WTC11 (cell line): ENCODE measurements at regions not wholly inside any gene's neighbourhood (a gene's known extent, or its start where the extent isn't known, plus 50 kb on each side); places are given as distances from the start of the nearest gene placed in this dataset.

Experiments
- ATAC-seq: fragments of 200-7000 bp; cut with Tn5 transposase; 2 replicates; pipeline ENCODE4 v1.10.0; 2021; ENCODE audit warnings: mild to moderate bottlenecking, moderate library complexity
- CTCF ChIA-PET: fragments of 300-600 bp; sonication (Branson Sonifier 250); formaldehyde crosslinking; loops from one replicate; lab custom pipeline; 2021; ENCODE audit warnings: antibody characterized with exemption; lab: Charles Lee
- POLR2A ChIA-PET: fragments of 350-600 bp; sonication (Branson Sonifier 250); formaldehyde crosslinking; loops from one replicate; lab custom pipeline; 2021; ENCODE audit warnings: antibody characterized with exemption; lab: Charles Lee
- DNase-seq: peaks from one replicate; pipeline ENCODE4 v3.0.0; 2021; ENCODE audit warnings: low spot score
- H3K27ac Mint-ChIP-seq: 2 replicates; pipeline ENCODE4 v1.8.0; 2021; ENCODE audit warnings: mixed read lengths
- H3K27me3 Mint-ChIP-seq: 2 replicates; pipeline ENCODE4 v1.8.0; 2021; ENCODE audit warnings: low read depth, mild to moderate bottlenecking, moderate library complexity, mixed read lengths
- H3K36me3 Mint-ChIP-seq: 2 replicates; pipeline ENCODE4 v1.8.0; 2021; ENCODE audit warnings: mixed read lengths
- H3K4me1 Mint-ChIP-seq: 2 replicates; pipeline ENCODE4 v1.8.0; 2022; ENCODE audit warnings: mixed read lengths
- H3K4me3 Mint-ChIP-seq: 2 replicates; pipeline ENCODE4 v1.8.0; 2021; ENCODE audit warnings: mild to moderate bottlenecking, moderate library complexity, mixed read lengths
- H3K9me3 Mint-ChIP-seq: 2 replicates; pipeline ENCODE4 v1.8.0; 2021; ENCODE audit warnings: mixed read lengths
- CBFB ChIP-seq: sonication (generic); formaldehyde crosslinking; IDR thresholded peaks from 2 replicates; pipeline ENCODE4 v1.8.1; 2022; ENCODE audit warnings: mild to moderate bottlenecking, low read depth, missing genetic modification reagents
- CREM ChIP-seq: sonication (generic); formaldehyde crosslinking; IDR thresholded peaks from 2 replicates; pipeline ENCODE4 v1.8.1; 2022; ENCODE audit warnings: mild to moderate bottlenecking, missing genetic modification reagents, moderate library complexity
- ELF4 ChIP-seq: sonication (generic); formaldehyde crosslinking; IDR thresholded peaks from 2 replicates; pipeline ENCODE4 v1.8.1; 2022; ENCODE audit warnings: low read depth, mild to moderate bottlenecking, moderate library complexity, missing genetic modification reagents
- ETV6 ChIP-seq: sonication (generic); formaldehyde crosslinking; IDR thresholded peaks from 2 replicates; pipeline ENCODE4 v1.8.1; 2022; ENCODE audit warnings: mild to moderate bottlenecking, missing genetic modification reagents
- FOXK1 ChIP-seq: sonication (generic); formaldehyde crosslinking; IDR thresholded peaks from 2 replicates; pipeline ENCODE4 v1.8.0; 2022; ENCODE audit warnings: mild to moderate bottlenecking, moderate library complexity, missing genetic modification reagents
- FOXP1 ChIP-seq: sonication (generic); formaldehyde crosslinking; IDR thresholded peaks from 2 replicates; pipeline ENCODE4 v1.8.0; 2022; ENCODE audit warnings: missing genetic modification reagents, mild to moderate bottlenecking, moderate library complexity, borderline replicate concordance
- GTF2I ChIP-seq: fragments of 250-450 bp; sonication (Bioruptor Pico); conservative IDR thresholded peaks from 2 replicates; pipeline ENCODE4 v1.4.0; 2021; ENCODE audit warnings: mild to moderate bottlenecking
- MAX ChIP-seq: sonication (generic); formaldehyde crosslinking; IDR thresholded peaks from 2 replicates; pipeline ENCODE4 v1.8.0; 2022; ENCODE audit warnings: mild to moderate bottlenecking, missing genetic modification reagents
- MLX ChIP-seq: sonication (generic); formaldehyde crosslinking; IDR thresholded peaks from 2 replicates; pipeline ENCODE4 v1.8.1; 2023; ENCODE audit warnings: mild to moderate bottlenecking, missing genetic modification reagents, moderate library complexity
- MYBL2 ChIP-seq: sonication (generic); formaldehyde crosslinking; IDR thresholded peaks from 2 replicates; pipeline ENCODE4 v1.8.1; 2023; ENCODE audit warnings: mild to moderate bottlenecking, moderate library complexity, missing genetic modification reagents
- NFE2L1 ChIP-seq: sonication (generic); formaldehyde crosslinking; IDR thresholded peaks from 2 replicates; pipeline ENCODE4 v1.8.1; 2023; ENCODE audit warnings: missing genetic modification reagents
- NFYB ChIP-seq: sonication (generic); formaldehyde crosslinking; conservative IDR thresholded peaks from 2 replicates; pipeline ENCODE4 v1.8.0; 2022; ENCODE audit warnings: low read depth, missing genetic modification reagents
- NR1H2 ChIP-seq: sonication (generic); formaldehyde crosslinking; IDR thresholded peaks from 2 replicates; pipeline ENCODE4 v1.9.0; 2021; ENCODE audit warnings: mild to moderate bottlenecking, moderate library complexity, missing genetic modification reagents
- PRRX2 ChIP-seq: fragments of 250-450 bp; sonication (Bioruptor Pico); IDR thresholded peaks from 2 replicates; pipeline ENCODE4 v1.8.0; 2021; ENCODE audit warnings: mild to moderate bottlenecking
- RORB ChIP-seq: fragments of 250-450 bp; sonication (Bioruptor Pico); IDR thresholded peaks from 2 replicates; pipeline ENCODE4 v1.9.0; 2021; ENCODE audit warnings: mild to moderate bottlenecking
- STAT6 ChIP-seq: sonication (generic); formaldehyde crosslinking; conservative IDR thresholded peaks from 2 replicates; pipeline ENCODE4 v1.8.1; 2023; ENCODE audit warnings: mild to moderate bottlenecking, low read depth, missing genetic modification reagents, moderate library complexity
- TP53 ChIP-seq: sonication (generic); formaldehyde crosslinking; IDR thresholded peaks from 2 replicates; pipeline ENCODE4 v1.8.1; 2023; ENCODE audit warnings: mild to moderate bottlenecking, missing genetic modification reagents
- ZNF138 ChIP-seq: sonication (generic); formaldehyde crosslinking; conservative IDR thresholded peaks from 2 replicates; pipeline ENCODE4 v1.8.1; 2022; ENCODE audit warnings: mild to moderate bottlenecking, moderate library complexity, missing genetic modification reagents
- ZNF263 ChIP-seq: sonication (generic); formaldehyde crosslinking; IDR thresholded peaks from 2 replicates; pipeline ENCODE4 v1.8.1; 2022; ENCODE audit warnings: low read depth, mild to moderate bottlenecking, moderate library complexity, missing genetic modification reagents
- ZNF671 ChIP-seq: fragments of 250-450 bp; sonication (Bioruptor Pico); IDR thresholded peaks from 2 replicates; pipeline ENCODE4 v1.8.0; 2021; ENCODE audit warnings: mild to moderate bottlenecking
- TF ChIP-seq, protein P1 (sequence below): fragments of 250-450 bp; sonication (Bioruptor Pico); conservative IDR thresholded peaks from 2 replicates; pipeline ENCODE4 v1.9.0; 2021; ENCODE audit warnings: mild to moderate bottlenecking
- TF ChIP-seq, protein P2 (sequence below): sonication (generic); formaldehyde crosslinking; IDR thresholded peaks from 2 replicates; pipeline ENCODE4 v1.8.1; 2022; ENCODE audit warnings: mild to moderate bottlenecking, moderate library complexity, missing genetic modification reagents
- TF ChIP-seq, protein P3 (sequence below): sonication (generic); formaldehyde crosslinking; IDR thresholded peaks from 2 replicates; pipeline ENCODE4 v1.8.0; 2022; ENCODE audit warnings: mild to moderate bottlenecking, missing genetic modification reagents
- TF ChIP-seq, protein P4 (sequence below): sonication (generic); formaldehyde crosslinking; IDR thresholded peaks from 2 replicates; pipeline ENCODE4 v1.8.1; 2023; ENCODE audit warnings: mild to moderate bottlenecking, moderate library complexity, missing genetic modification reagents

DNA sequence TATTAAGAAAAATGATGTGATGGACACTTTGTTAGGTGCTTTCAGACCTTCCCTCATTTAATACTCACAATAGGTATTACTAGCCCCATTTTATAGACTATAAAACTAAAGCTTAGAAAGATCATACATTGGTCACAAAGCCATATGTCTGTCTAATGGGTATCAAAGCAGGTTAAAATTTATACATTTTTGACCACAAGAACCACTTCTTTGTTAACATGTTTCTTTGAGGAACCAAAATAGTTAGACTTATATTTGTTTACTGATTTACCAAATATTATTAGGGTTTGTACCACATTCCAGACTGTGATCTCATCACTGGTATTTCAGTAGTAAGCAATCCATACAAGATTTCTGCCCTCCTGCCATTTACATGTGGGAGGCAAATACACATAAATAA is 363.3 kb downstream of the NAF1 start:
- H3K27me3 Mint-ChIP-seq, result no peaks in the 10 kb centered on the region
- H3K4me1 Mint-ChIP-seq, result no peaks in the 10 kb centered on the region
- H3K9me3 Mint-ChIP-seq, result peaks cover 10% of the 10 kb centered on the region
- CTCF ChIA-PET, result no interaction called here
- ATAC-seq (no peak), DNase-seq (no peak)
- H3K27ac Mint-ChIP-seq, result no peak overlapping the region
- TF ChIP-seq ZNF138 (CRISPR knock-in tag), result no peak
- no peak for TF ChIP-seq ZNF671 (CRISPR knock-in tag)
- TF ChIP-seq, protein P1, sequence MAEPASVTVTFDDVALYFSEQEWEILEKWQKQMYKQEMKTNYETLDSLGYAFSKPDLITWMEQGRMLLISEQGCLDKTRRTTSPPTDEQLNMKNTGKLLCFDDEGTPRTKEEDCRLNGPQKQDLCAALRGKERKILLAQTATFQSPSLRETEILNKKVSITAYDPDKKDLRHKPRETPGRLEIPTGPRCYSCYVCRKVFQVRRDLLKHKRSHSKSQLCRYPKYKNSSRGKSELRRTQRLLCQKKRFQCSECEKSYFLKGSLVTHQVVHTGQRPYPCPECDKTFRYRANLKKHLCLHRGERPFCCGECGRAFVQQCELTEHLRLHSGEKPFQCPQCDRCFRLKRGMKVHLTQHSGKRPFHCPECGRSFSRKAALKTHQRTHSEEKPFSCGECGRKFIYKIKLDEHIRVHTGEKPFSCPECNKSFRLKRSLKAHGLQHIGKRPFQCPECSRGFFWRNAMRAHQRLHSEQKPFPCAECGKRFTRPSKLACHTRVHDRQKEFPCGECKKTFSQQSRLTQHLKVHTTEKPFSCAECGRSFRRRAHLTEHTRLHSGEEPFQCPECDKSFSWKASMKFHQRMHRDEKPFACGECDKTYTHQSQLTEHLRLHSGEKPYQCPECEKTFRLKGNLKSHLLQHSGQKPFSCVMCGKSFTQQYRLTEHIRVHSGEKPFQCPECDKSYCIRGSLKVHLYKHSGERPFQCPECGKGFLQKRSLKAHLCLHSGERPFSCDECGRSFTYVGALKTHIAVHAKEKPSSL (CRISPR knock-in tag), result no peak
- no peak for TF ChIP-seq ELF4
- no peak for TF ChIP-seq NR1H2 (CRISPR knock-in tag)
- TF ChIP-seq PRRX2, result no peak
- TF ChIP-seq NFYB, result no peak
- no peak for TF ChIP-seq MLX
- TF ChIP-seq, protein P2, sequence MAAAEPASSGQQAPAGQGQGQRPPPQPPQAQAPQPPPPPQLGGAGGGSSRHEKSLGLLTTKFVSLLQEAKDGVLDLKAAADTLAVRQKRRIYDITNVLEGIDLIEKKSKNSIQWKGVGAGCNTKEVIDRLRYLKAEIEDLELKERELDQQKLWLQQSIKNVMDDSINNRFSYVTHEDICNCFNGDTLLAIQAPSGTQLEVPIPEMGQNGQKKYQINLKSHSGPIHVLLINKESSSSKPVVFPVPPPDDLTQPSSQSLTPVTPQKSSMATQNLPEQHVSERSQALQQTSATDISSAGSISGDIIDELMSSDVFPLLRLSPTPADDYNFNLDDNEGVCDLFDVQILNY (CRISPR knock-in tag), result no peak
- TF ChIP-seq, protein P3, sequence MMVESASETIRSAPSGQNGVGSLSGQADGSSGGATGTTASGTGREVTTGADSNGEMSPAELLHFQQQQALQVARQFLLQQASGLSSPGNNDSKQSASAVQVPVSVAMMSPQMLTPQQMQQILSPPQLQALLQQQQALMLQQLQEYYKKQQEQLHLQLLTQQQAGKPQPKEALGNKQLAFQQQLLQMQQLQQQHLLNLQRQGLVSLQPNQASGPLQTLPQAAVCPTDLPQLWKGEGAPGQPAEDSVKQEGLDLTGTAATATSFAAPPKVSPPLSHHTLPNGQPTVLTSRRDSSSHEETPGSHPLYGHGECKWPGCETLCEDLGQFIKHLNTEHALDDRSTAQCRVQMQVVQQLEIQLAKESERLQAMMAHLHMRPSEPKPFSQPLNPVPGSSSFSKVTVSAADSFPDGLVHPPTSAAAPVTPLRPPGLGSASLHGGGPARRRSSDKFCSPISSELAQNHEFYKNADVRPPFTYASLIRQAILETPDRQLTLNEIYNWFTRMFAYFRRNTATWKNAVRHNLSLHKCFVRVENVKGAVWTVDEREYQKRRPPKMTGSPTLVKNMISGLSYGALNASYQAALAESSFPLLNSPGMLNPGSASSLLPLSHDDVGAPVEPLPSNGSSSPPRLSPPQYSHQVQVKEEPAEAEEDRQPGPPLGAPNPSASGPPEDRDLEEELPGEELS, result no peak
- TF ChIP-seq GTF2I (CRISPR knock-in tag), result no peak
- no peak for TF ChIP-seq CBFB
- TF ChIP-seq FOXK1 (CRISPR knock-in tag), result no peak
- TF ChIP-seq MAX (CRISPR knock-in tag), result no peak
- no peak for TF ChIP-seq RORB
- TF ChIP-seq STAT6 (CRISPR knock-in tag), result no peak
- TF ChIP-seq FOXP1 (CRISPR knock-in tag), result no peak
- TF ChIP-seq ETV6 (CRISPR knock-in tag), result no peak
- POLR2A ChIA-PET, result no interaction called here
- H3K4me3 Mint-ChIP-seq, result no peak overlapping the region
- H3K36me3 Mint-ChIP-seq, result peaks cover 2% of the 10 kb centered on the region; the same call in 1 of the 2 replicates

- H3K36me3 Mint-ChIP-seq, result peaks cover 2% of the 10 kb centered on the region; the same call in 1 of the 2 replicates
- peaks cover 10% of the 10 kb centered on the region for H3K9me3 Mint-ChIP-seq
- DNase-seq, result no peak
- no peak overlapping the region for H3K27ac Mint-ChIP-seq
- no peaks in the 10 kb centered on the region for H3K27me3 Mint-ChIP-seq
- ATAC-seq, result no peak
- no peak overlapping the region for H3K4me3 Mint-ChIP-seq
- CTCF ChIA-PET, result no interaction called here
- POLR2A ChIA-PET, result no interaction called here
- 0 out of 2 replicates have a peak, but pooled peaks cover 3% of the 10 kb centered on the region for H3K4me1 Mint-ChIP-seq
- TF ChIP-seq FOXK1 (CRISPR knock-in tag) (no peak), MYBL2 (CRISPR knock-in tag) (no peak), ZNF263 (CRISPR knock-in tag) (no peak), NFE2L1 (CRISPR knock-in tag) (no peak), CREM (CRISPR knock-in tag) (no peak), TP53 (CRISPR knock-in tag) (no peak)
- TF ChIP-seq, protein P4, sequence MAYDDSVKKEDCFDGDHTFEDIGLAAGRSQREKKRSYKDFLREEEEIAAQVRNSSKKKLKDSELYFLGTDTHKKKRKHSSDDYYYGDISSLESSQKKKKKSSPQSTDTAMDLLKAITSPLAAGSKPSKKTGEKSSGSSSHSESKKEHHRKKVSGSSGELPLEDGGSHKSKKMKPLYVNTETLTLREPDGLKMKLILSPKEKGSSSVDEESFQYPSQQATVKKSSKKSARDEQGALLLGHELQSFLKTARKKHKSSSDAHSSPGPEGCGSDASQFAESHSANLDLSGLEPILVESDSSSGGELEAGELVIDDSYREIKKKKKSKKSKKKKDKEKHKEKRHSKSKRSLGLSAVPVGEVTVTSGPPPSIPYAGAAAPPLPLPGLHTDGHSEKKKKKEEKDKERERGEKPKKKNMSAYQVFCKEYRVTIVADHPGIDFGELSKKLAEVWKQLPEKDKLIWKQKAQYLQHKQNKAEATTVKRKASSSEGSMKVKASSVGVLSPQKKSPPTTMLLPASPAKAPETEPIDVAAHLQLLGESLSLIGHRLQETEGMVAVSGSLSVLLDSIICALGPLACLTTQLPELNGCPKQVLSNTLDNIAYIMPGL, result no peak
Measured at GRCh38 chr4:162797108-162797507, 369.6 kb downstream of the NAF1 start.
